B cell (primary cell): ENCODE measurements at regions not wholly inside any gene's neighbourhood (a gene's known extent, or its start where the extent isn't known, plus 50 kb on each side); places are given as distances from the start of the nearest gene placed in this dataset.

Experiments used
- ATAC-seq: fragments of 200-7000 bp; cut with Tn5 transposase; one replicate; pipeline ENCODE4 v1.10.0; 2021; ENCODE audit warnings: low read depth, mild to moderate bottlenecking, moderate number of reproducible peaks, moderate library complexity
- CTCF ChIA-PET: fragments of 350-600 bp; sonication (Branson Sonifier 250); formaldehyde crosslinking; loops from one replicate; lab custom pipeline; 2021; ENCODE audit warnings: antibody characterized with exemption, inconsistent platforms; lab: Charles Lee
- POLR2A ChIA-PET: fragments of 350-600 bp; sonication (Branson Sonifier 250); formaldehyde crosslinking; loops from one replicate; lab custom pipeline; 2021; ENCODE audit warnings: antibody characterized with exemption; lab: Charles Lee
- DNase-seq: peaks from one replicate; pipeline ENCODE4 v3.0.0; 2013
- H2AFZ ChIP-seq: 2 replicates; pipeline ENCODE4 v1.6.1; 2012; ENCODE audit warnings: mild to moderate bottlenecking, low read depth, low read length; ENCODE audit not compliant: insufficient read depth, poor library complexity, severe bottlenecking
- H3K27ac ChIP-seq, 2 donors: 1 replicate in 1 of 2; 2 replicates in 1 of 2; pipeline ENCODE4 v1.5.1; 2012 to 2013; ENCODE audit warnings: low read length in 2 of 2, mild to moderate bottlenecking in 2 of 2, moderate library complexity in 1 of 2
- H3K27me3 ChIP-seq, 4 experiments: fragments of 200-600 bp in 1 of 4; sonication (generic) in 1 of 4; replicated peaks in 1 of 4; 1 replicate in 2 of 4; 2 replicates in 2 of 4; pipeline versions ENCODE4 v1.6.1 to v1.7.0; 2013 to 2016; ENCODE audit warnings: low read length in 3 of 4, mild to moderate bottlenecking in 2 of 4, mixed read lengths in 1 of 4, moderate library complexity in 1 of 4; ENCODE audit not compliant: insufficient read depth in 4 of 4, control insufficient read depth in 3 of 4; ENCODE audit errors: control extremely low read depth in 1 of 4
- H3K36me3 ChIP-seq, 2 experiments: replicated peaks in 1 of 2; 1 replicate in 1 of 2; 2 replicates in 1 of 2; pipeline versions ENCODE4 v1.6.1 to v1.7.1; 2013; ENCODE audit warnings: low read length in 1 of 2; ENCODE audit not compliant: insufficient read depth in 2 of 2, control insufficient read depth in 1 of 2; ENCODE audit errors: control extremely low read depth in 1 of 2, extremely low read depth in 1 of 2
- H3K4me1 ChIP-seq, 2 donors: fragments of 200-600 bp in 1 of 2; sonication (generic) in 1 of 2; 1 replicate in 1 of 2; 2 replicates in 1 of 2; pipeline versions ENCODE4 v1.5.1 to v1.6.1; 2013 to 2017; ENCODE audit warnings: low read length in 2 of 2; ENCODE audit not compliant: control insufficient read depth in 2 of 2, insufficient read depth in 2 of 2
- H3K4me2 ChIP-seq: replicated peaks from 2 replicates; pipeline ENCODE3; 2012; ENCODE audit warnings: mild to moderate bottlenecking, low read depth, low read length; ENCODE audit not compliant: poor library complexity, severe bottlenecking
- H3K4me3 ChIP-seq, 5 experiments: fragments of 200-600 bp in 1 of 5; sonication (generic) in 1 of 5; 1 replicate in 3 of 5; 2 replicates in 2 of 5; pipeline versions ENCODE4 v1.5.1 to v1.7.0; 2011 to 2016; ENCODE audit warnings: low read length in 4 of 5, mild to moderate bottlenecking in 4 of 5, low read depth in 2 of 5, control low read depth in 1 of 5, moderate library complexity in 1 of 5; ENCODE audit not compliant: insufficient read depth in 1 of 5; ENCODE audit errors: control extremely low read depth in 1 of 5, extremely low read depth in 1 of 5
- H3K79me2 ChIP-seq: fragments of 200-600 bp; sonication (generic); one replicate; pipeline ENCODE4 v1.6.0; 2016; ENCODE audit warnings: low read length; ENCODE audit not compliant: control insufficient read depth, insufficient read depth
- H3K9ac ChIP-seq: fragments of 200-600 bp; sonication (generic); 2 replicates; pipeline ENCODE4 v1.6.1; 2017; ENCODE audit warnings: mild to moderate bottlenecking, low read length, moderate library complexity
- H3K9me3 ChIP-seq, 3 donors: one replicate each; pipeline versions ENCODE4 v1.6.1 to v1.7.1; 2013; ENCODE audit warnings: low read length in 2 of 3; ENCODE audit not compliant: control insufficient read depth in 2 of 3, insufficient read depth in 1 of 3; ENCODE audit errors: control extremely low read depth in 1 of 3
- H4K20me1 ChIP-seq: 2 replicates; pipeline ENCODE4 v1.6.0; 2012; ENCODE audit warnings: mild to moderate bottlenecking, low read length; ENCODE audit not compliant: insufficient read depth, control insufficient read depth, poor library complexity, severe bottlenecking
- H3K27ac Mint-ChIP-seq: one replicate; pipeline ENCODE4 v1.8.0; 2021; ENCODE audit warnings: mixed read lengths
- H3K27me3 Mint-ChIP-seq: one replicate; pipeline ENCODE4 v1.8.0; 2021; ENCODE audit warnings: mixed read lengths
- H3K4me1 Mint-ChIP-seq: one replicate; pipeline ENCODE4 v1.8.0; 2021; ENCODE audit warnings: mixed read lengths
- H3K4me3 Mint-ChIP-seq: one replicate; pipeline ENCODE4 v1.8.0; 2021; ENCODE audit warnings: mixed read lengths
- H3K9me3 Mint-ChIP-seq: one replicate; pipeline ENCODE4 v1.8.0; 2022; ENCODE audit warnings: mixed read lengths; ENCODE audit not compliant: insufficient read depth
- EZH2 ChIP-seq: IDR thresholded peaks from 2 replicates; pipeline ENCODE4 v1.6.1; 2012; ENCODE audit warnings: borderline replicate concordance, low read depth, mild to moderate bottlenecking, moderate library complexity, low read length; ENCODE audit not compliant: insufficient read depth, poor library complexity, severe bottlenecking
- WGBS: methylation state at CpG from one replicate; pipeline ENCODE4 v1.1.5; 2013; ENCODE audit warnings: missing lambda C conversion rate; ENCODE audit not compliant: insufficient coverage; 5-methylcytosine and 5-hydroxymethylcytosine counted together
- intact Hi-C: fragments of 100-400 bp; cut with micrococcal nuclease; formaldehyde crosslinking; loops from one replicate; pipeline ENCODE4 v1.10.0; 2022
- TF ChIP-seq, protein P1 (sequence below): fragments of 200-600 bp; IDR thresholded peaks from one replicate; pipeline ENCODE4 v1.8.0; 2022; ENCODE audit warnings: antibody characterized with exemption, mild to moderate bottlenecking

DNA sequence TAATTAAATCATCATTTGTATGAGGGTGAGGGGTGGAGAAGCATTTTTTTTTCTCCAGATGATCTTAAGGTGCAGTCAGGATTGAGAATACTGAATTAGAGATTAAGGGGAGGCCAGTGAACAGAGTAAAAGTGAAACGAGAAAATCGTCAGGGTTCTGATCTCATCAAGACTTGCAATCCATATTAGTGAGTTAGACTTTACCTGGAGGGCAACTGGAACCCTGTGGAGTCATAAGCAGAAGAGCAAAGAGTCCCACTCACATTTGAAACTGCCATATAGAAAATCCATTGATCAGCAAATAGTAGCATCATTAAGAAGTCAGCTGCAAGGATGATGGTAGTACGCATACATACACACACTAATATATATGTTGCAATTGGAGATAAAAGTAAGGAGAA is 466.2 kb upstream of the PAPPA start:
- no peak overlapping the region for H3K27ac ChIP-seq
- no peak overlapping the region for H2AFZ ChIP-seq
- Mint-ChIP-seq H3K27me3 (peaks cover 3% of the 10 kb centered on the region), H3K4me1 (no peaks in the 10 kb centered on the region), H3K9me3 (peaks cover 5% of the 10 kb centered on the region), H3K27ac (no peak overlapping the region), H3K4me3 (no peak overlapping the region)
- DNase-seq: no peak
- ChIA-PET POLR2A (no interaction called here), CTCF (no interaction called here)
- H3K9ac ChIP-seq: no peak overlapping the region
- no peaks in the 10 kb centered on the region for H3K9me3 ChIP-seq
- H3K36me3 ChIP-seq: no peaks in the 10 kb centered on the region
- H3K27me3 ChIP-seq: no peaks in the 10 kb centered on the region
- TF ChIP-seq, protein P1, sequence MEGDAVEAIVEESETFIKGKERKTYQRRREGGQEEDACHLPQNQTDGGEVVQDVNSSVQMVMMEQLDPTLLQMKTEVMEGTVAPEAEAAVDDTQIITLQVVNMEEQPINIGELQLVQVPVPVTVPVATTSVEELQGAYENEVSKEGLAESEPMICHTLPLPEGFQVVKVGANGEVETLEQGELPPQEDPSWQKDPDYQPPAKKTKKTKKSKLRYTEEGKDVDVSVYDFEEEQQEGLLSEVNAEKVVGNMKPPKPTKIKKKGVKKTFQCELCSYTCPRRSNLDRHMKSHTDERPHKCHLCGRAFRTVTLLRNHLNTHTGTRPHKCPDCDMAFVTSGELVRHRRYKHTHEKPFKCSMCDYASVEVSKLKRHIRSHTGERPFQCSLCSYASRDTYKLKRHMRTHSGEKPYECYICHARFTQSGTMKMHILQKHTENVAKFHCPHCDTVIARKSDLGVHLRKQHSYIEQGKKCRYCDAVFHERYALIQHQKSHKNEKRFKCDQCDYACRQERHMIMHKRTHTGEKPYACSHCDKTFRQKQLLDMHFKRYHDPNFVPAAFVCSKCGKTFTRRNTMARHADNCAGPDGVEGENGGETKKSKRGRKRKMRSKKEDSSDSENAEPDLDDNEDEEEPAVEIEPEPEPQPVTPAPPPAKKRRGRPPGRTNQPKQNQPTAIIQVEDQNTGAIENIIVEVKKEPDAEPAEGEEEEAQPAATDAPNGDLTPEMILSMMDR: no peak
- no peak for TF ChIP-seq EZH2
- no CpG with 5 or more reads among the region's 3 CpGs for WGBS
- intact Hi-C loops: no loop called here
- no peaks in the 10 kb centered on the region for H3K4me1 ChIP-seq
- no peak overlapping the region for H3K4me2 ChIP-seq
- H4K20me1 ChIP-seq: no peaks in the 10 kb centered on the region
- ATAC-seq: no peak
- no peaks in the 10 kb centered on the region for H3K79me2 ChIP-seq
- no peak overlapping the region for H3K4me3 ChIP-seq

DNA sequence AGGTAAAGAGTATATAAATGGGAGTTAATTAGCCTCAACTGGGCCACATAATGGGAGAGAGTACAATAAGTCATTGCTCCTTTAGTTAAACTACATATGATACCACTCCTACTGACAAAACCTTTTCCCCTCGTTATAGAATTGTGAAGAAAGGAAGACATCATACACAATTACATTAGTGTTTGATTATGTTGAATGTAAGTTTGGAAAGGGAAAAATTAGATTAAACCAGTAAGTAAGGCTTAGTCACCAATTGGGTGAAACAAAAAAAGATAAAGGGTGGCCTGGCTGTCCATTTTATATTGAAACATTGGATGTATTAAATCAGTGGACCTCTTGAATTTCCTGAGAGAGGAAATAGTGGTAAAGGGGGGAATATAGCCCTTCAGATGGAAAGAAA is 464.3 kb upstream of the PAPPA start:
- no peak for ATAC-seq
- H2AFZ ChIP-seq: no peak overlapping the region
- H3K27me3 ChIP-seq: no peaks in the 10 kb centered on the region
- H3K4me1 ChIP-seq: no peaks in the 10 kb centered on the region
- no peak overlapping the region for H3K4me3 ChIP-seq
- Mint-ChIP-seq H3K4me1 (no peaks in the 10 kb centered on the region), H3K4me3 (no peak overlapping the region), H3K9me3 (peaks cover 5% of the 10 kb centered on the region), H3K27ac (no peak overlapping the region), H3K27me3 (peaks cover 3% of the 10 kb centered on the region)
- TF ChIP-seq, protein P1: no peak
- no peak for TF ChIP-seq EZH2
- H3K36me3 ChIP-seq: no peaks in the 10 kb centered on the region
- no peak overlapping the region for H3K9ac ChIP-seq
- WGBS: no CpG with 5 or more reads among the region's 1 CpG
- intact Hi-C loops: no loop called here
- no peaks in the 10 kb centered on the region for H3K9me3 ChIP-seq
- no peak overlapping the region for H3K27ac ChIP-seq
- ChIA-PET POLR2A (no interaction called here), CTCF (no interaction called here)
- DNase-seq: no peak
- no peaks in the 10 kb centered on the region for H4K20me1 ChIP-seq
- H3K79me2 ChIP-seq: no peaks in the 10 kb centered on the region
- no peak overlapping the region for H3K4me2 ChIP-seq
